Stimulated activated naive CD8-positive, alpha-beta T cell treated with anti-CD3 and anti-CD28 coated beads, Interleukin-15, Interleukin-2, amounts not matched to agents 100 ng/mL and 50 ng/mL, for 24 hours (primary cell): ENCODE measurements at regions not wholly inside any gene's neighbourhood (a gene's known extent, or its start where the extent isn't known, plus 50 kb on each side); places are given as distances from the start of the nearest gene placed in this dataset.
A peak's percentile ranks its signal among the peaks of the same experiment; 100 is the strongest.
"Not testable (repeated sequence)": the region's sequence is repeated elsewhere in the genome, so short reads cannot be mapped to it uniquely, and the experiment has no call there.

ENCODE experiments used
- H3K27ac Mint-ChIP-seq: one replicate; pipeline ENCODE4 v1.8.0; 2021; ENCODE audit warnings: mild to moderate bottlenecking, mixed read lengths
- H3K27me3 Mint-ChIP-seq: one replicate; pipeline ENCODE4 v1.8.0; 2021; ENCODE audit warnings: mixed read lengths
- H3K36me3 Mint-ChIP-seq: one replicate; pipeline ENCODE4 v1.8.0; 2021; ENCODE audit warnings: low read depth, mixed read lengths
- H3K4me1 Mint-ChIP-seq: one replicate; pipeline ENCODE4 v1.8.0; 2021; ENCODE audit warnings: low read depth, mixed read lengths
- H3K4me3 Mint-ChIP-seq: one replicate; pipeline ENCODE4 v1.8.0; 2021; ENCODE audit warnings: mild to moderate bottlenecking, mixed read lengths
- H3K9me3 Mint-ChIP-seq: one replicate; pipeline ENCODE4 v1.8.0; 2021; ENCODE audit warnings: mixed read lengths

DNA sequence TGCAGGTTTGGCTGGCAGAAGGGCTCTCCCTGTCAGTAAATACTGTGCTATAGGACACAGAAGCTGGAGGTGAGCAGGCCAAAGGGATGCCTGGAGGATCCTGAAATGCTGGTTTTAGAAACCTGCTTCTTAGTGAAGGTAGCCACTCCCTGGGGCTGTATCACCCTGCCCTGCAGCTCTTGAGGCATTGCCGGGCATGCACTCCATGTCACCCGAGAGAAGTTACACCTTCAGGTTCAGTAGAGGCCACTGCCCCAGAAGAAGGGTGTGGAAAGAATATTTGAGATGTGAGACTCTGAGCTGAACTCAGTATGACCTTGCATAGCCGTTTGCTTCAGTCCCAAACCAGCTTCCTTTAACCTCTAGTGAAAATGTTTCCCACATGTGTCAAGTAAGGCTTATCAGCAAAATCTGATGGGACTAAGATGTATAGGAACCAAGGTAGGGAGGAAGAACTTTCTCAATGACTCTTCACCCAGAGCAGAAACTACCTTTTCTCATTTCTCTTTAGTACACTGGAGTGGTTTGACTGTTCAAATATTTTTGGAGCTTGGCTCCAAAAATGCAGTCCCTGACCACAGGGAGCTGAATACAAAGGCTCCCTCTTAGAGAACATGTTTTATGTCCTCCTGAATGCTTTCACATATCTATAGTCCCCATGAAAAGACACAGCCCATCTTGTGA, 164.5 kb upstream of the DYRK2 start:
- Mint-ChIP-seq H3K27ac (no peak overlapping the region), H3K9me3 (peaks cover 6% of the 10 kb centered on the region), H3K36me3 (peaks cover 10% of the 10 kb centered on the region), H3K4me1 (peaks cover 39% of the 10 kb centered on the region), H3K4me3 (no peak overlapping the region), H3K27me3 (no peaks in the 10 kb centered on the region)

DNA sequence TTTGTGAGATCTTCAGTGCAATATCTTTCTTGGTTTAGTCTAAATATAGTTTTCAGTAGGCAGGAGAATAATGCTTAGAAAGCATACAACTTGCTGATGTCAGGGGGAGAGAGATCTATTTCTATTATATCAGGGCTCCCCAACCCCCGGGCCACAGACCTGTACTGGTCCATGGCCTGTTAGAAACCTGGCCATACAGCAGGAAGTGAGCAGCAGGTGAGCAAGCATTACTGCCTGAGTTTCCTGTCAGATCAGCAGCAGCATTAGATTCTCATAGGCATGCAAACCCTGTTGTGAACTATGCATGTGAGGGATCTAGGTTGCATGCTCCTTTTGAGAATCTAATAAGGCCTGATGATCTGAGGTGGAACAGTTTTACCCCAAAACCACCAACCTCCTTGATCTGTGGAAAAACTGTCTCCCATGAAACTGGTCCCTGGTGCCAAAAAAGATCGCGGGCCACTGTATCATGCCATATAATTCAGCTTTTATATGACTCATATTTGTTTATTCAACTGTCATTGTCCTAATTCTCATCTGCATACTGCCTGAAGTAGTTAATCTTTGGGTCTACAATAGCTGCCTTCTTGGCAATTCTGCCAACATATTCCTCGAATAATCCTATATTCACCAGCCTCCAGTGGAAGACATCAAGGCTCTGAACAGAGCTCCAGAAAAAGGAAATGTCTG, 163.6 kb upstream of the DYRK2 start:
- H3K4me1 Mint-ChIP-seq = peaks cover 39% of the 10 kb centered on the region
- H3K4me3 Mint-ChIP-seq = no peak overlapping the region
- H3K27ac Mint-ChIP-seq = peak overlapping the region; percentile 2
- peaks cover 13% of the 10 kb centered on the region for H3K9me3 Mint-ChIP-seq
- no peaks in the 10 kb centered on the region for H3K27me3 Mint-ChIP-seq
- peaks cover 12% of the 10 kb centered on the region for H3K36me3 Mint-ChIP-seq

DNA sequence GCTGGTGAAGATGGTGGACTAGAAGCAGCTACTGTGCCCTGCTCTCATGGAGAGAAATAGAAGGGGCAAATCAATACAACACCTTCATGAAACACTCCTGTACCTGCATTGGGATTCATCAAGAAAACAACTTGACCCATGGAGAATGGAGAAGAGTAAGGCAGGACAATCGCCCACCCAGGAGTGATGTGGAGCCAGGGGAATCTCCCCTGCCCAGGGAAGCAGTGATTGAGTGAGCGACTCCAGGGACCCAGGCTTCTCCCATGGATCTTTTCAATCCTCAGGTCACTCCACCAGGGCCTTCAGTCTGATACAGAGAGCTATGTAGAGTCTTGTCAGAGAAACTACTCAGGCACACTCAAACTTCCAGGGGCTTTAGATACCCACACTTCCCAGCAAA, 161.9 kb upstream of the DYRK2 start:
- Mint-ChIP-seq H3K27ac (no peak overlapping the region), H3K36me3 (peaks cover 12% of the 10 kb centered on the region), H3K4me3 (no peak overlapping the region), H3K4me1 (peaks cover 39% of the 10 kb centered on the region), H3K9me3 (peaks cover 26% of the 10 kb centered on the region), H3K27me3 (no peaks in the 10 kb centered on the region)

DNA sequence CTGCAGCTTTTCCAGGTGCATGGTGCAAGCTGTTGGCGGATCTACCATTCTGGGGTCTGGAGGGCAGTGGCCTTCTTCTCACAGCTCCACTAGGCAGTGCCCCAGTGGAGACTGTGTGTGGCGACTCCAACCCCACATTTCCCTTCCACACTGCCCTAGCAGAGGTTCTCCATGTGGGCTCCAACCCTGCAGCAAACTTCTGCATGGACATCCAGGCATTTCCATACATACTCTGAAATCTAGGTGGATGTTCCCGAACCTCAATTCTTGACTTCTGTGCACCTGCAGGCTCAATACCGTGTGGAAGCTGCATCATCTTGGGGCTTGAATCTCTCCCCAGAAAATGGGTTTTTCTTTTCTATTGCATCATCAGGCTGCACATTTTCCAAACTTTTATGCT, 160.2 kb upstream of the DYRK2 start:
- H3K36me3 Mint-ChIP-seq = peaks cover 12% of the 10 kb centered on the region
- not testable (repeated sequence) for H3K4me3 Mint-ChIP-seq, H3K27ac Mint-ChIP-seq, H3K27me3 Mint-ChIP-seq
- H3K4me1 Mint-ChIP-seq = peaks cover 26% of the 10 kb centered on the region
- H3K9me3 Mint-ChIP-seq = peaks cover 38% of the 10 kb centered on the region

DNA sequence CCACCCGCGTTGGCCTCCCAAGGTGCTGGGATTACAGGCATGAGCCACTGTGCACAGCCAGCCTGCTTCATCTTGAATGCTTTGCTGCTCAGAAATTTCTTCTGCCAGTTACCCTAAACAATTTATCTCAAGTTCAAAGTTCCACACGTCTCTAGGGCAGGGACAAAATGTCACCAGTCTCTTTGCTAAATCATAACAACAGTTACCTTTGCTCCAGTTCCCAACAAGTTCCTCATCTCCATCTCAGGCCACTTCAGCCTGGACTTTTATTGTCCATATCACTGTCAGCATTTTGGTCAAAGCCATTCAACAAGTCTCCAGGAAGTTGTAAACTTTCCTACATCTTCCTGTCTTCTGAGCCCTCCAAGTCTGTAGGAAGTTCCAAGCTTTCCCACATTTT, 159.5 kb upstream of the DYRK2 start:
- Mint-ChIP-seq H3K9me3 (peaks cover 38% of the 10 kb centered on the region), H3K27me3 (no peaks in the 10 kb centered on the region), H3K4me3 (no peak overlapping the region), H3K27ac (no peak overlapping the region), H3K36me3 (peaks cover 12% of the 10 kb centered on the region), H3K4me1 (peaks cover 19% of the 10 kb centered on the region)

DNA sequence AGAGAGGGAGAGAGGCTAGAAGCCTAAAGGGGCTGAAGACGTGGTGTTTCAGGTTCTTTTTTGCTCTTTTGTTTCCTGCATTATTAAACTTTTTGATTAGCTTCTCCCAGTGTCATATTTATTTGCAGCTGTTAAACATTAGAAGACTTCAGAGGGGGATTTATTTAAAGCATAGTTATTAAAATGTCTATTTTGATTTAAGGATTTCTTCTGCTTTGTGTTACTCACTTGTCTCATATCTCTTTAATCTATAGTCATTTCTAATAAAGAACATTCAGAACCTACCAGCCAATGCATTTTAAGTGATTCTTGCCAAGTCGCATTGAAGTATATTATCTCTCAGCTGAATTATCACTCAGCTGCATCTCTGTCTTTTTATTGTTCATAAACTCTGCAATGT, 152.0 kb upstream of the DYRK2 start:
- Mint-ChIP-seq H3K4me1 (peaks cover 10% of the 10 kb centered on the region), H3K27ac (no peak overlapping the region), H3K27me3 (no peaks in the 10 kb centered on the region), H3K4me3 (no peak overlapping the region), H3K9me3 (peaks cover 13% of the 10 kb centered on the region), H3K36me3 (no peaks in the 10 kb centered on the region)

DNA sequence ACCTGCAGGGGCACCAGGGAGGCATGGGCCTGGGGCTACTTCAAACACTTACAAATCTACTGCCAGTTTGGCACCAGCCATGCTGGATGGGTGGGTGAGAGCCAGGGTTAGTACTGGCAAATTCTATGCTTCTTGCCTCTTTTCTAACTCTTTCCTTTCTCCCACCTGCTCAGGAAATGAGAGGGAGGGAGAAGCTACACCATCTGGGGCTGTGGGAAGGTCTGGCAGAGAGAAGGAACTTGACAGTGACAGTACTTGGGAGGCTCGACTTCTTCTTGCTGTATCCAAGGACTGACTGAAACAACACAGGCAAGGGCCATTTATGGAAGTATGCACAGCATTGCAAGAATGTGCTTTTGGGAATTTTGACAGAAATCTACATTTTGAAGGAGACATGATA, 149.6 kb upstream of the DYRK2 start:
- no peak overlapping the region for H3K4me3 Mint-ChIP-seq
- no peak overlapping the region for H3K27ac Mint-ChIP-seq
- no peaks in the 10 kb centered on the region for H3K27me3 Mint-ChIP-seq
- peaks cover 11% of the 10 kb centered on the region for H3K4me1 Mint-ChIP-seq
- H3K9me3 Mint-ChIP-seq = peaks cover 6% of the 10 kb centered on the region
- H3K36me3 Mint-ChIP-seq = no peaks in the 10 kb centered on the region

DNA sequence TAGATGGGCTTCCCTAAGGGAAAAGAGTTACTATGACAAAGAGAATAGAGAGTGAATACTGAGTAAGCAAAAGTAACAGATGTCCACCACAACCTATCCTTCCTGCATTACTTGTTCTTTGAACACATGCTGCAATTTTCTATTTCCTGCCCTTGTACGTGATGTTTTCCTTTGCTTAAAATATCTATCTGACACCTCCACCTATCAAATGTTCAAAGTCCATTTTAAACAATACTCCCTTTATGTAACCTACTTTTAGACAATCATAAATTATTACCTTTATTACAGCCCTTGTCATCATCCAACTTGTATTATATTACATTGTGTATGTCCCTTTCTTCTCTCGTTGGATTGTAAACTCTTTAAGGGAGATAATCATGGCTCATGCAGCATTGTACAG, 147.2 kb upstream of the DYRK2 start:
- Mint-ChIP-seq H3K4me3 (no peak overlapping the region), H3K4me1 (peaks cover 11% of the 10 kb centered on the region), H3K27ac (no peak overlapping the region), H3K36me3 (no peaks in the 10 kb centered on the region), H3K27me3 (no peaks in the 10 kb centered on the region), H3K9me3 (peaks cover 7% of the 10 kb centered on the region)

DNA sequence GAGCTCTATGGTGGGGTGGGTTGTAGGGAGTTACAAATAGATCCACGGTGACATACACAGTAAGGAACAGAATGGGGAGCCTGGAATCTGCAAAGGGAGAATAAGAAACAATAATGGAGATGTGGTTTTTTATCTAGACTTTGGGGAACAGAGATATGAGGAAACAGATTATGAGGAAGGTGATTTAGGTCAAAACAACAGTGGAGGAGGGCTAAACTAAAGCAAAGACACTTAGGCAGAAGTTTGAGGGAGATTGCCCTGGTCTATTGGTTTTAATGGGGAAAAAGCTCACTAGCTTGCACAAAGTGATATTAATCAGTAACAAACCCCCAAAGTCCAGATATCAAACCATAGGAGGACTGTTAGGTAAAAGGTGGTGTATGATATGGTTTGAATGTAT, 144.5 kb upstream of the DYRK2 start:
- Mint-ChIP-seq H3K4me3 (no peak overlapping the region), H3K36me3 (no peaks in the 10 kb centered on the region), H3K9me3 (peaks cover 10% of the 10 kb centered on the region), H3K4me1 (peaks cover 11% of the 10 kb centered on the region), H3K27ac (no peak overlapping the region), H3K27me3 (no peaks in the 10 kb centered on the region)

DNA sequence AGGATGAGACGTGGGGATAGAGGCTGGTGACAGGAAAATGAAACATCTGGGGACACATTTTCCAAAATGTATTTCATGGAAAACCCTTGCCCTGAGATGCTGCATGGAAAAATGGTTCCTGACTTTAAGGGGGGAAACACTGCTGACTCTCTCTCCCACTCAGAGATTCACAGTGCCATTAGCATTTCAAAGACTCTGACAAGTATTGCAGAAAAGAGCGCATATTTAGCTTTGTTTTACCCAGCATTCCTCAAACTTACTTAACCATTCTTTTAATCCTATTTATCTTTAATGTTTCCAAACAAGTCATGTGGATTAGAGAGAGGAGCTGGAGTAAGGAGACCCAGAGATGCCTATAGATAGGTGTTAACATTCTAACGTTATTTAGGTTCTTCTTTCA, 141.8 kb upstream of the DYRK2 start:
- no peaks in the 10 kb centered on the region for H3K27me3 Mint-ChIP-seq
- H3K9me3 Mint-ChIP-seq = peaks cover 14% of the 10 kb centered on the region
- H3K4me1 Mint-ChIP-seq = no peaks in the 10 kb centered on the region
- H3K36me3 Mint-ChIP-seq = no peaks in the 10 kb centered on the region
- H3K27ac Mint-ChIP-seq = no peak overlapping the region
- no peak overlapping the region for H3K4me3 Mint-ChIP-seq

DNA sequence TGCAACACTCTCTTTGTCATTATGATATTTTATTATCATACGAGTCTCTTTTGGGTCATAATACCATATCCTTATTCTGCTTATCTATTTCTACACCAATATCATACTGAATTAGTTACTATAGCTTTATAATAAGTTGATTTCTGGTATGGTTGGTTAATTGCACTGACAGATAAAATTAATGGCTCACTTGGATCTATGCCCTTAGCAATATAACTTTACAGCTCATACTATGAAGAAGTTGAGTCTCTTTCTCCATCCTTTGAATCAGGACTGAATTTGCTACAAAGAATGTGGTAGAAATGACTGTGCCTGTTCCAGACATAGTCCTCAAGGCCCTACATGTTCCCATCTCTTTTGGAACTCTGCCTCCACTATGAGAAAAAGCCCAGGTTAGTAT, 139.7 kb upstream of the DYRK2 start:
- no peaks in the 10 kb centered on the region for H3K36me3 Mint-ChIP-seq
- H3K27me3 Mint-ChIP-seq = no peaks in the 10 kb centered on the region
- peaks cover 8% of the 10 kb centered on the region for H3K9me3 Mint-ChIP-seq
- H3K4me3 Mint-ChIP-seq = no peak overlapping the region
- peaks cover 7% of the 10 kb centered on the region for H3K4me1 Mint-ChIP-seq
- no peak overlapping the region for H3K27ac Mint-ChIP-seq

DNA sequence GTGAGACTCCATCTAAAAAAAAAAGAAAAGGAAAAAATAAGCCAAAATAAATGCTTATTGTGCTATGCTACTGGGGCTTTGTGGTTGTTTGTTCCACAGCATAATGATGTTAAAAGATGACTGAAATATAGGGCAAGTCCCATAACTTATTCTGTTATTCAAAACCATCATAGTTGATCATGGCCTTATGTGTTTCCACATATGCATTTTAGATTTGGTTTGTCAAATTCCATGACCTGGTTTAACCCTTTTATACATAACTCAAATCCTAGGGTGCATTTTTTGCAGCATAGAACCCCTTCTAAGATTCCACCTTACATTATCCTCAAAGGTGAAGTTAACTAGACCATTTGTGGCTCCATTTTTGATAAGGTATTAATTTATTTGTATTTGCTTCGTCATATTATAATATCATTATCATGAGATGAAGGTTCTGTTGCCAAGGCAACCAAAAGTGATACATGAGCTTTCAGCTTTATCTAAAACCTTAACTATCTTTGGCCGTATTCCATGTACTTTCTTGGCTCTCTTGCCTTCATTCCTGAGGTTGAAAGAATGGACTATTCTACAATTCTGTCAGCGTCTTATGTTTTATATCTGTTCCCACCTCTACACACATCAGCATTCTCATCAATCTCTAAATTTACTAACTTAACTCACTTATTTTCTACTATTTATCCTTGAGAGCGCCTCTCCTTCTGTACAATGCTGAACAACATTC, 138.7 kb upstream of the DYRK2 start:
- Mint-ChIP-seq H3K36me3 (no peaks in the 10 kb centered on the region), H3K27ac (no peak overlapping the region), H3K9me3 (peaks cover 8% of the 10 kb centered on the region), H3K4me3 (no peak overlapping the region), H3K4me1 (peaks cover 15% of the 10 kb centered on the region), H3K27me3 (no peaks in the 10 kb centered on the region)

DNA sequence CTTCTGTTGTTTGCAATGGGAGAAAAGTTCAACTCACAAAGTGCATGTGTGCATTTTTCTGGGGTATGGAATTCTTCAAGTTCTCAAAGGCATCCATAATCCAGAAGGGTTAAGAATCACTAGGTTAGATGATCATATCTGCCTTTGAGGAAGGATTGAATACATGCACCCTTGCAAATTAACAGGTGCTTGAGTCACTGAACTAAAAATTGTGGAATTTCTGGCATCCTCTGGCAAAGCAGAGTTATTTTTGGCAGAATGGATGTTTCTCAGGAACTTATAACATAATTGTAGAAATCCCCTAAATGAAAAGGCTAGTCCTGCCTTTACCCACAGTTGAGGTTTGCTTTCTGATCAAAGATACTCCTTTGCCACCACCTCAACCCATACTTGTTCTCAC, 136.5 kb upstream of the DYRK2 start:
- peaks cover 3% of the 10 kb centered on the region for H3K9me3 Mint-ChIP-seq
- no peak overlapping the region for H3K4me3 Mint-ChIP-seq
- H3K27ac Mint-ChIP-seq = no peak overlapping the region
- no peaks in the 10 kb centered on the region for H3K36me3 Mint-ChIP-seq
- H3K4me1 Mint-ChIP-seq = peaks cover 30% of the 10 kb centered on the region
- no peaks in the 10 kb centered on the region for H3K27me3 Mint-ChIP-seq

DNA sequence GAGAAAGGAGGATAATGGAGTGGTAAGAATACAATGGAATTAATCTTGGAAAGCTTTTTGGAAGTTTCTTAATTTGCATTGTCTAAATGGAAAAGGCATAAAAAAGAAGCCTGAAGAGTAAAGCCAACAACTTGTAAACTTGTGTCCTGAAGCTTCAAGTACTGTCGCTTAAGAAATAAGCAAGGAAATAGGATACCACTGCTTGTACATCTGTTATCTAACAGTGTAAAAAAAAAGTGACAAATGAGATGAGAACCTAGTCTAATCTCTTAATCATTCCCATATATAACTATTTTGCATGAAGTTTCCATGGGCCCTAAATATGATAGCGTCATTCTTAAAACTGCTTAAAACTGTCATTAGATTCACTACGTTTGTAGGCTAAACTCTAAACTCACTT, 134.0 kb upstream of the DYRK2 start:
- no peaks in the 10 kb centered on the region for H3K36me3 Mint-ChIP-seq
- peaks cover 30% of the 10 kb centered on the region for H3K4me1 Mint-ChIP-seq
- H3K27ac Mint-ChIP-seq = no peak overlapping the region
- H3K27me3 Mint-ChIP-seq = no peaks in the 10 kb centered on the region
- peaks cover 3% of the 10 kb centered on the region for H3K9me3 Mint-ChIP-seq
- H3K4me3 Mint-ChIP-seq = no peak overlapping the region

DNA sequence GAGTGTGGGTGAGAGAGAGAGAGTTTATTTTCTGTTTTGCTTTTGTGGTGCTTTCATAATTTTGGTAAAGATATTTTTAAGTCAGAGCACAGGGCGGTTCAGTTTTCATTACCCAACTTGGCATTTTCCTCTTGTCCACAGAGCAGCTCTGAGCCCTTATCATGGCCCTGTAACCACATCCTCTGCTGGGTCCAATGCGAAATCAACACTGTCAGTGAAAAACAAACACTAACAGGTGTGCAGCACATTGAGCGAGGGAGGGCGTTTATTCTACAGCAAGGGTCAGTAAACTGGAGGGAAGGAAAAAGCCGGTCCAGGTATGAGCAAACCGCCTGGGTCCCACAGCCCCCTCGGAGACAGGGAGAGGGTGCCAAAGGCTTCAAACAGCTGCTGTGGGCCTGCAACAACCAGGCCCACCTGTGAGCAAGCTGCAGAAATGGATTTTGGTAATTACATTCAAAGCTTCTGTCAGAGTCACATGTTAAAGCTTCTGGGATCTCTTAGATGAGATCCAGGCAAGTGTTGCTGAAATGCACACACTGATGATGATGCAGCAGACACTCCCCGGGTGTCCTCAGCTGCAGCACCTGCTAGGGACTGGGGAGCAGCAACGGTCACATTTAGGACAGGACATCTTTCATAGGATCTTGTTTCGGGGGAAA, 132.7 kb upstream of the DYRK2 start:
- Mint-ChIP-seq H3K36me3 (no peaks in the 10 kb centered on the region), H3K4me3 (peak overlapping the region; percentile 14), H3K27me3 (no peaks in the 10 kb centered on the region), H3K9me3 (no peaks in the 10 kb centered on the region), H3K27ac (peak overlapping the region; percentile 57), H3K4me1 (peaks cover 30% of the 10 kb centered on the region)
